ENCODE measurements at regions not wholly inside any gene's neighbourhood (a gene's known extent, or its start where the extent isn't known, plus 50 kb on each side); places are given as distances from the start of the nearest gene placed in this dataset.

DNA sequence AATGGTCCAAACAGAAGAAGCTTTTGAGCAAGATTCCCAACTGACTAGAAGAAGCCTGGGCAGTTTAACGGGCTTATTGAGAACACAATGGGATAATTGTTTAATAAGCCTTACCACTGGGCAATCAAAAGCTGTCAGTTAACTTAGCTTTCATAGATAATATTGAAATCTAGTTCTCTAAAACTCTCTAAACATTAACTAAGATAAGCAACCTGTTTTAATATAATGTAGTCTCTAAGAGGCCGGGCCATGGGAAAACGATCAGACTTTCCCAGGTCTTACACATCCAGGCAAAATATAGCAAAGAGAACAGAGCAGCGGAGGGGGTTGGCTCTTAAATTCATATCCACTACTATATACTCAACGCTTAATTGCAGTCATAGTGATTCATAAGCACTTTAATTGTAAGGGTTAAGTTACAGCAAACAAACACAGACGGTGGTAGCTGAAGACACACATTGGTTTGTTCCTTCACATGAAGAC is 128.0 kb upstream of the FAM83B start (continued):
- TF ChIP-seq ZNF462 (CRISPR knock-in tag; IDR thresholded peaks at IDR 0.05) (no peak), CREB1 (CRISPR knock-in tag; IDR thresholded peaks at IDR 0.05; ENCODE audit: low read depth) (no peak), POLR2AphosphoS5 (IDR thresholded peaks at IDR 0.05; ENCODE audit: low read depth) (no peak), JUNB (IDR thresholded peaks at IDR 0.05; ENCODE audit: unreplicated experiment) (no peak), REST (IDR thresholded peaks at IDR 0.05; ENCODE audit: unreplicated experiment) (no peak), ZNF114 (CRISPR knock-in tag; IDR thresholded peaks at IDR 0.05) (no peak)
- TF ChIP-seq, protein P1, sequence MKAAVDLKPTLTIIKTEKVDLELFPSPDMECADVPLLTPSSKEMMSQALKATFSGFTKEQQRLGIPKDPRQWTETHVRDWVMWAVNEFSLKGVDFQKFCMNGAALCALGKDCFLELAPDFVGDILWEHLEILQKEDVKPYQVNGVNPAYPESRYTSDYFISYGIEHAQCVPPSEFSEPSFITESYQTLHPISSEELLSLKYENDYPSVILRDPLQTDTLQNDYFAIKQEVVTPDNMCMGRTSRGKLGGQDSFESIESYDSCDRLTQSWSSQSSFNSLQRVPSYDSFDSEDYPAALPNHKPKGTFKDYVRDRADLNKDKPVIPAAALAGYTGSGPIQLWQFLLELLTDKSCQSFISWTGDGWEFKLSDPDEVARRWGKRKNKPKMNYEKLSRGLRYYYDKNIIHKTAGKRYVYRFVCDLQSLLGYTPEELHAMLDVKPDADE (IDR thresholded peaks at IDR 0.05): no peak
